Endothelial cell of hepatic sinusoid (primary cell): ENCODE measurements at regions not wholly inside any gene's neighbourhood (a gene's known extent, or its start where the extent isn't known, plus 50 kb on each side); places are given as distances from the start of the nearest gene placed in this dataset.

ENCODE experiments used
- in situ Hi-C: cut with HindIII; loops from 2 replicates; pipeline ENCODE4 v1.10.0; 2017; ENCODE audit warnings: low sequenced_read_pairs

DNA sequence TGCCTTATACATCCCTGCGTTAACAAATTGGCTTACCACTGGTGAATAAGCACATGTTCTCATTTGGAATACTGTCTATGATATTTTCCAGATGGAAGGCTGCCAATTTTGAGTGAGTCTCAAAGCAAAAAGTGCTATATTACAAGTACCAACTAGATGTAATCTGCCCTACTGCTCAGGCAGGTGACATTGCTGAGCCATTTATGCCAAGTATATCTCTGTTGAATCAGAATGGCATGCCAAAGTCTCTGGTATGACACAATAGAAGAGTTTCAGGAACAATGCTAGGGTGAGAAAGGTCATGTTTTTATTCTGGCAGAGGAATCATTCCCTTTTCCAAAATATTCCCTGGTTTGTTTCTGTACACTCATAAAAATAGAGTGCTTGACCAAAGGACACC is 356.5 kb downstream of the CDH9 start:
- in situ Hi-C loops, result no loop called here

DNA sequence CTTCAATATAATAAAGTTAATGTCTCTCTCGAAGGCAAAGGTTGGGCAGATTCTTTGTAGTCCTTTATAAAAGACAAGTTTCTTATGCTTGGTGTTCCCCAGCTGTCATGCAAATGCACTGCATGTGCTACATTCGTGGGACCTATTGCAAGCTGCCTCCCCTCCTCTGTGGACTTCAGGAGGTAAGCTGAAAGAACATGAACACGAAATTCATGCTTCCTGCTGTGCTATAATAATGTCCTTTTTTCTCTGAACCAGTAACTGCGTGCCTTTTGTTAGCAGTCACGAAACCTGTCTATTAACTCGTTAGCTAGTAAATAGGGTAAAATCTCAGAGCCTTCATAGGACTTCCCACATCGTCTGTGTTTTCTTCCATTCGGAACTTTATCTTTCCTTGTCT is 363.5 kb downstream of the CDH9 start:
- in situ Hi-C loops, result no loop called here

DNA sequence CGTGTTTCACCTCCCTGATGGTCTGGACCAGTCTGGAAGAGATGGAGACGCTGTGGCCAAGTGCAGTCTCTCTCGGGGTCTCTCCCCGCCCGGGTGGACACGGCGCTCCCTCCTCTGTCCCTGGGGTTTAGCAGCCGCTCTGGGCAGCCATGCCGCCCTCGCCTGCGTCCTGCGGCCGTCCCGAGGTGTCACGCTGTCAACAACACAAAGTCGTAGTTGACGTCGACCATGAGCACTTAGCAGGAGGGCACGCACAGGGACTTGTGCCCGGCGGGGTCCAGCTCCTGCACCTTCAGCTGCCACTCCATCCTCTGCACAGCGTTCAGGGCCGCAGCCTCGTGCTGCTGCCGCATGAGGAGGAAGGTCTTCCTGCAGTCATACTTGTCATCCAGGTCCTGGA is 368.9 kb downstream of the CDH9 start:
- in situ Hi-C loops, result no loop called here

DNA sequence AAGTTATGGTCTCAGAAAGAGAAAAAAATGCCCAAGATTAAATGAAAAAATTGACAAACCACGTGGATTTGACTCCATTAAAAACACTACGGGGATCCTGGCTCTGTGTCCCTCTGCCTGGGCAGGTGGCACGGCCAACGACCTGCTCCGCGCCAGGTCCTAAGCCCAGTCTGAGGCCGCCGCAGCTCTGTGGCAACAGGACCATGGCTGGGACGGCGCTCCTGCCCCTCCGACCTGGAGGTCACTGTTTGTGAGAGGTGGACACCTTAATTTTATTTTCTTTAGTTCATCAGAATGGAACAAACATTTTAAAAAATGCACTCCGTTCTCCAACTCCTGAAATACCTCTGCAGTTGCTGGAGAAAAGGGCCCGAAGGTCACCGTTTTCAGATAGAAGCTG is 369.4 kb downstream of the CDH9 start:
- in situ Hi-C loops, result no loop called here

DNA sequence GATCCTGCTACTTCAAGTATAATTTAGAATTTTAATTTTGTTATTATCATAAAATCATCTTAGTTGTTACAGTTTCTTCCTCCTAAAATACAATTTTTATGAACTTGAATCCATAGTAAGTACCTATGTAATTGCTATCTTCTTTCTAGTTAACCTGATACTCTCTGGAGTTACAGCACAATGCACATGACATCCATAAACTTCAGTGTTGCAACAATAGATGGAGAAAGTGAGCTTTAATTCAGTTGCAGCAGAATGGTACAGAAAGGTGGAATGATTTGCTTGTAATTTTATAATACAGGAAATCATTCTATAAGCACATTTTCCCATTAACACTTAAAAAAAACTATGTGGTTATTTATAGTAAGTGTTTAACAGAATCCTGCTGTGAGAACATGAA is 372.0 kb downstream of the CDH9 start:
- in situ Hi-C loops, result no loop called here

DNA sequence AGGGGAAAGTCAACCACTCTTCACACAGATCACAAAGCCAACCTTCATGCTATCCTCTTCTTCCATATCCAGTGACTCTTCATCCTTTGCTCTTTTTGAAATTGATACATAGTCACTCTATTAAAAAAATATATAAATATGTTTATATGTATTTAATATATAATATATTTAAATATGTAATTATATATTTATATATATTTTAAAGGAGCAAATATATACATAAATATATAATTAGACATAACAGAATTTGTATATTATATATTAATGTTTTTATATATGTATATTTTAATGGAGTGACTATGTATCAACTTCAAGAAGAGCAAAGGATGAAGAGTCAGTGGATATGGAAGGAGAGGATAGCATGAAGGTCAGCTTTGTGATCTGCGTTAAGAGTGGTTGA is 374.9 kb downstream of the CDH9 start:
- in situ Hi-C loops, result no loop called here

GRCh38 chr5:26662806-26663360 is 375.5 kb downstream of the CDH9 start:
- in situ Hi-C loops, result no loop called here

DNA sequence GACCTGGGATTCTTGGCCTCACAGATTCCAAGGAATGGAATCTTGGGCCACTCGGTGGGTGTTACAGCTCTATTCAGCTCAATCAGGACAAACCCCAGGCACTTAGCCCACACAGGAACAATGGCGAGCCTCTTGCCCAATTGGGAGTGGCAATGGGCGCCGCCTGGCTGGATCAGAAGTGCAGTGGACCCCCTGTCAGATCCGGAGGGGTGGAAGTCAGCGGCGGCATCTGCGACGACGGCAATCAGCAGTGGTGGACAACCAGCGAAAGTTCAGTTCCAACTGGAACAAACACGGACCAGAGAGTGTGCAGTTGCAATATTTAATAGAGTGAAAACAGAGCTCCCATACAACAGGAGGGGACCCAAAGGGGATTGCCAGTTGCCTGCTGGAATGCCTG is 378.3 kb downstream of the CDH9 start:
- in situ Hi-C loops, result no loop called here

DNA sequence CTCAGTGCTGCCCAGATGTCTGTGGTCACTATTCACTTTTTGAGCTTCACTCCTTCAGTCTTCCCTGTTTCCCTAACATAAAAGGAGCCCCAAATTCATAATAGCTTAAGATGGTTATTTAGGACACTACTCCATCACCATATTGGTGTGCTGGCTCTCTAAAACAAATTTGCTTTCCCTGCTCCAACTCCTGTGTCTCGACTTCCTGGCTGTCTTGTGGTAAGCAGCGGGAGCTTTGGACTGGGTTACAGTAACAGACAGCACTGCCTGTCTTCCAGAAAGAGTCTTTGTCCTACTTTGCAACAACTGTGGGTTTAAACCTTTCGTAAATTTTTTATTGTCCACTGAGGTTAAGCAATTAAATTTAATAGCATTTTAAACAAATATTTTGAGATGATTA is 389.4 kb downstream of the CDH9 start:
- in situ Hi-C loops, result no loop called here

DNA sequence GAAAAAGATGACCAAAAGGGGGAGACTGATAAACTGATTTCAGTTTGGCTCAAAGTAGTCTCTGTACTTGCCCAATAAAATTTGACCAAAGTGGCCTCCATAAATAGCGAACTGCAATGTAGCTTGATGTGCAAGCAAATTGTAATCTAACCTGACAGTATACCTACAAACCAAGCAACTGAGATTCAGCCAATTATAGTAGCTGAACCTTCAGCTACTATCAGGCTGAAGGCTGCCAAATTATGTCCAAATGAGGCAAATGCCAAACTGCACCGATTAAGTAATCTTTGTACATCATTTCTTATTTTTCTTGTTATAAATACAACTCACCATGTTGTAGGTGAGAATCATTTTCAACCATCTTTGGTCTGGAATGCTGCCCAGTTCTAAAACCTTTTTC is 390.6 kb downstream of the CDH9 start:
- in situ Hi-C loops, result no loop called here

GRCh38 chr5:26645659-26646058 is 392.7 kb downstream of the CDH9 start:
- in situ Hi-C loops, result no loop called here

GRCh38 chr5:26641492-26641891 is 396.9 kb downstream of the CDH9 start:
- in situ Hi-C loops, result no loop called here

GRCh38 chr5:26625099-26625498 is 413.3 kb downstream of the CDH9 start:
- in situ Hi-C loops, result no loop called here

DNA sequence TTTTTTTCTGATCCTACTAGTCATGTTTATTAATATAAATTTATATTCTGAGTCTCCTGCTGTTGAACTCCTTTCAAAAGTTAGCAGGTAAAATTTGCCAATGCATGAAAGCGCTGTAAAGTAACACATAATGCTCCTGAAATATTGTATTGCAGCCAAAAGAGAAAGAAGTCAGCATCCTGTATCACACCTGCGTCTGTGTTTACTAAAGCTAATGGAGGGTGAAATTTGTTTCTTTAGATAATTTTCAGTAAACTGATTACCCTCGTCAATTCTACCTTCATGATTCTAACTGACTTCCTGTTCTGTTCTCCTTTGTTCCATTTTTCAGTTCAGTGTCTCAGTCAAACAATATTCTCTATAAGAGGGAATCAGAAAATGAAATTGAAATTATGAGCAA is 415.4 kb downstream of the CDH9 start:
- in situ Hi-C loops, result no loop called here

GRCh38 chr5:26610577-26610976 is 427.8 kb downstream of the CDH9 start:
- in situ Hi-C loops, result no loop called here

- in situ Hi-C loops, result no loop called here
Observed at GRCh38 chr5:26601563-26601962, 436.8 kb downstream of the CDH9 start.

DNA sequence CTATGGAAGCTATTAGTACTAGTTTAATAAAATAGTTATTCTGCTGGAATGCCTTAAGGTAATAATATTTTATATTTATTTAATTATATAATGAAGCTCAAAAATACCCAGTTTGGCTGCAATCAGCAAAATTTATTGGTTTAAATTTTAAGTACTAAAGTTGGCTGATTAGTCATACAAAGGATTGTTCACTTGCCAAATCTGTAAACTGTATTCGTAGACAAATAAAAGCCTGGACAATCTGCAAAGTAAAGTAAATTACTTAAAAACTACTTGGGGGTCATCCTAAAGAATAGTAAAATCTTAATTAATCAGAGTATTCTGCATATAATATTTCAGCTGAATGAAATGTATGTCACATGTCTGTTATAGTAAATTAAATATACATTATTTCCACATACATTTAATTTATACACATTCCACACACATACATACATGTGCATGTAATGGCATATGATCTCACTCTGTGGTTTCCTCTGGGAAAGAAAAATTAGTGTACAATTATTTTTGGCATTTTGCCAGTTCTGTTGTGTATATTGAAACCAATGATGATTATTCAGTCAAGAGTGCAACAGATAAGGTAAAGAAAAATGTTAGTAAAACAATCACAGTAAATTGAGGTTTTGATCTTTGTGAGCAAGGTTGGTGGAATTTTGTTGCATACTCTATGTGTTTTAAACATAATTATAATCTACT is 455.9 kb downstream of the CDH9 start:
- in situ Hi-C loops, result no loop called here

GRCh38 chr5:26579712-26580111 is 458.7 kb downstream of the CDH9 start:
- in situ Hi-C loops, result no loop called here

GRCh38 chr5:26578002-26578401 is 460.4 kb downstream of the CDH9 start:
- in situ Hi-C loops, result no loop called here

DNA sequence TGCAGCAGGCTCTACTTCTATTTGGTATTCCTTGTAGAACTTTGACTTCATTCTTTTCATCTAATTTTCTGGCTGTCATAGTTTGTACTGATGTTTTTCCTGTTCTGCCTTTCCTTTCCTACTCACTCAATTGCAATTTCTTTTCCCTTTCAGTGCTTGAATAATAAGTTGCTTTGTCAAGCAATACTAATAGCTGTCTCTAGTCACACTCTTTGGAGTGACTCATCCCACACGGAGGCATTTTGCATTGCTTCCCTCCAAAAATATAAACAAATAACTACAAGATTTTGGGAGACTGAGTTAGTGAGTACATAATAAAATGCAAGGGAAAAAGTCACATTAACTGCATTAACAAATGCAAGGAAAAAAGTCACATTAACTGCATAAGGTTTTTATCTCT is 465.9 kb downstream of the CDH9 start:
- in situ Hi-C loops, result no loop called here

DNA sequence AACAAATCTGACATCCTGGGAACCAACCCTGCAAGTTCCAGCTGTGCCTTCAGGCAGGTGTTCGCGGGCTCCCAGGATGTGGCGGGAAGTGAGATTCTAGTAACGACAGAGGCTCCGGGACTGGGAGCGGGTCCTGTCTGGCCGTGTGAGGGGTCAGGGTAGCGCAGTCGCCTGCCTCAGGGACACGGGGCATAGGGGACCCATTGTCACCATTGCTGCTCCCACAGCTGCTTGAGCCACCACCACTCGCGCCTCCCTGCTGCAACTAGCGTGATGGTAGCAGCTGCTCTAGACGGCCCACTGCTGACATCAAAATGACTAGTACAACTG is 468.5 kb downstream of the CDH9 start:
- in situ Hi-C loops, result no loop called here

GRCh38 chr5:26569241-26569928 is 469.0 kb downstream of the CDH9 start:
- in situ Hi-C loops, result no loop called here

DNA sequence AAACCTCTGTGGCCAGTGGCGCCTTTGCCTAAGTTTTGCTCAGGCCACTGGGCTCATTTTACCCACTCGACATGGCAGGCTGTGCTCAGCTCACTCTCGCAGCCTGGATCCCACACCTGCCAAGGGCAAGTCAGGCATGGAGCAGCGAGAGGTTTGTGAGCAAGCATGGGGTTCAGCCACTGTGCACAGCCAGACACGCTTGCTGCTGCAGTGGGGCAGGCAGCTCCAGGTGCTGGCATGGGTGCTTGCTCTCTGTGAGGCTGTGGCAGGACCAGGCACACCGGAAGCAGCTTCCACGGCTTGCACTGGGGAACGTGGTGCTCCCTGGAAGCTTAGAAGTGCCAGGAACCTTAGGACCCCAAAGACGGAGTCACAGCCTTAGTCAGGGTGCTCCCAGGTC is 470.1 kb downstream of the CDH9 start:
- in situ Hi-C loops, result no loop called here
